ENCODE measurements at regions not wholly inside any gene's neighbourhood (a gene's known extent, or its start where the extent isn't known, plus 50 kb on each side); places are given as distances from the start of the nearest gene placed in this dataset.

DNA sequence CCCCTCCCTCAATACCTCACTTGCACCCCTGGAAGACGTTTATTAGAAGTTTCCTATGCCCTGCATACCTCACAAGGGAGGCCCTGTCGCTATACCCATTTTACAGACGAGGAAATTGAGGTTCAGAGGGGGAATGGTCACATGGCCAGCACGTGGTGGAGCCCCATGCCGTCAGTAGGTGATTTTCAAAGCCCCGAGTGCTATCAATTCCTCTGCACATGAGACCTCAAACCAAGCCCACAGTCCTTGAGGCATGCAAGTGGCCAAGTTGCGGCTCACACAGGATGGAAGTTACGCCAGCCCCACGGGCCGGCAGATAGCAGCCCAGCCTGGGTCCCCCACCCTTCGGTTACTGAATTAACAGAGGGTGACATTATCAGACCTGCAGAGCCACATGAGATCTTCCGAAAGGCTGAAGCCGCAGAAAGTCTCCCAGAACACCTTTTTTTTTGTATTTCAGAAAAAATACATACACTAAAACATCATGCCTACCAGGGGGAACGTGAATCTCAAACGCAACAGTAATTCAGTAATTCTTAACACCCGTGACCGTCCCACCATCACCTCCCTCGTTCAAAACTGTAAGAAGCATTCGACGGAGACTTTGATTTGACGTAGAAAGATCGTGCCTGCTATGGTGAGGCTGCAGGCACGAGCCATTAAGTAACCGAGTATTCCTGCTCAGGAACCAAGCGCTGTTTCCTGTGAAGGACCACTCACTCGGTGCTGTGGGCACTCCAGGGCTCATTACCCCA, 129.0 kb downstream of the RFLNA start:
- TF ChIP-seq, protein P1, sequence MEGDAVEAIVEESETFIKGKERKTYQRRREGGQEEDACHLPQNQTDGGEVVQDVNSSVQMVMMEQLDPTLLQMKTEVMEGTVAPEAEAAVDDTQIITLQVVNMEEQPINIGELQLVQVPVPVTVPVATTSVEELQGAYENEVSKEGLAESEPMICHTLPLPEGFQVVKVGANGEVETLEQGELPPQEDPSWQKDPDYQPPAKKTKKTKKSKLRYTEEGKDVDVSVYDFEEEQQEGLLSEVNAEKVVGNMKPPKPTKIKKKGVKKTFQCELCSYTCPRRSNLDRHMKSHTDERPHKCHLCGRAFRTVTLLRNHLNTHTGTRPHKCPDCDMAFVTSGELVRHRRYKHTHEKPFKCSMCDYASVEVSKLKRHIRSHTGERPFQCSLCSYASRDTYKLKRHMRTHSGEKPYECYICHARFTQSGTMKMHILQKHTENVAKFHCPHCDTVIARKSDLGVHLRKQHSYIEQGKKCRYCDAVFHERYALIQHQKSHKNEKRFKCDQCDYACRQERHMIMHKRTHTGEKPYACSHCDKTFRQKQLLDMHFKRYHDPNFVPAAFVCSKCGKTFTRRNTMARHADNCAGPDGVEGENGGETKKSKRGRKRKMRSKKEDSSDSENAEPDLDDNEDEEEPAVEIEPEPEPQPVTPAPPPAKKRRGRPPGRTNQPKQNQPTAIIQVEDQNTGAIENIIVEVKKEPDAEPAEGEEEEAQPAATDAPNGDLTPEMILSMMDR (IDR thresholded peaks at IDR 0.05; ENCODE audit: low read depth, low read length), result no peak
- no peak for TF ChIP-seq EZH2phosphoT487 (IDR thresholded peaks at IDR 0.05; ENCODE audit: low read depth)

Measured in OCI-LY3 (cell line).